ENCODE measurements at regions not wholly inside any gene's neighbourhood (a gene's known extent, or its start where the extent isn't known, plus 50 kb on each side); places are given as distances from the start of the nearest gene placed in this dataset.

- TF ChIP-seq, protein P1, sequence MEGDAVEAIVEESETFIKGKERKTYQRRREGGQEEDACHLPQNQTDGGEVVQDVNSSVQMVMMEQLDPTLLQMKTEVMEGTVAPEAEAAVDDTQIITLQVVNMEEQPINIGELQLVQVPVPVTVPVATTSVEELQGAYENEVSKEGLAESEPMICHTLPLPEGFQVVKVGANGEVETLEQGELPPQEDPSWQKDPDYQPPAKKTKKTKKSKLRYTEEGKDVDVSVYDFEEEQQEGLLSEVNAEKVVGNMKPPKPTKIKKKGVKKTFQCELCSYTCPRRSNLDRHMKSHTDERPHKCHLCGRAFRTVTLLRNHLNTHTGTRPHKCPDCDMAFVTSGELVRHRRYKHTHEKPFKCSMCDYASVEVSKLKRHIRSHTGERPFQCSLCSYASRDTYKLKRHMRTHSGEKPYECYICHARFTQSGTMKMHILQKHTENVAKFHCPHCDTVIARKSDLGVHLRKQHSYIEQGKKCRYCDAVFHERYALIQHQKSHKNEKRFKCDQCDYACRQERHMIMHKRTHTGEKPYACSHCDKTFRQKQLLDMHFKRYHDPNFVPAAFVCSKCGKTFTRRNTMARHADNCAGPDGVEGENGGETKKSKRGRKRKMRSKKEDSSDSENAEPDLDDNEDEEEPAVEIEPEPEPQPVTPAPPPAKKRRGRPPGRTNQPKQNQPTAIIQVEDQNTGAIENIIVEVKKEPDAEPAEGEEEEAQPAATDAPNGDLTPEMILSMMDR (IDR thresholded peaks at IDR 0.05; ENCODE audit: unreplicated experiment): no peak
- Mint-ChIP-seq H3K27me3 (ENCODE audit: unreplicated experiment) (peaks cover 3% of the 10 kb centered on the region), H3K36me3 (ENCODE audit: low read depth, unreplicated experiment) (no peaks in the 10 kb centered on the region), H3K4me1 (ENCODE audit: unreplicated experiment) (peaks cover 15% of the 10 kb centered on the region), H3K4me3 (ENCODE audit: unreplicated experiment) (no peak overlapping the region), H3K9me3 (ENCODE audit: unreplicated experiment) (no peaks in the 10 kb centered on the region), H3K27ac (ENCODE audit: unreplicated experiment) (no peak overlapping the region)
- no peak for DNase-seq (ENCODE audit: low spot score)
These were observed 274.4 kb downstream of the BRINP2 start for GRCh38 chr1:177444997-177445746.

GRCh38 chr1:177443003-177443402 is 272.2 kb downstream of the BRINP2 start:
- no peaks in the 10 kb centered on the region for H3K36me3 Mint-ChIP-seq (ENCODE audit: low read depth, unreplicated experiment)
- peaks cover 15% of the 10 kb centered on the region for H3K4me1 Mint-ChIP-seq (ENCODE audit: unreplicated experiment)
- H3K27me3 Mint-ChIP-seq (ENCODE audit: unreplicated experiment): peaks cover 3% of the 10 kb centered on the region
- no peak for DNase-seq (ENCODE audit: low spot score)
- TF ChIP-seq, protein P1 (IDR thresholded peaks at IDR 0.05; ENCODE audit: unreplicated experiment): no peak
- H3K9me3 Mint-ChIP-seq (ENCODE audit: unreplicated experiment): no peaks in the 10 kb centered on the region
- H3K4me3 Mint-ChIP-seq (ENCODE audit: unreplicated experiment): no peak overlapping the region
- H3K27ac Mint-ChIP-seq (ENCODE audit: unreplicated experiment): no peak overlapping the region

DNA sequence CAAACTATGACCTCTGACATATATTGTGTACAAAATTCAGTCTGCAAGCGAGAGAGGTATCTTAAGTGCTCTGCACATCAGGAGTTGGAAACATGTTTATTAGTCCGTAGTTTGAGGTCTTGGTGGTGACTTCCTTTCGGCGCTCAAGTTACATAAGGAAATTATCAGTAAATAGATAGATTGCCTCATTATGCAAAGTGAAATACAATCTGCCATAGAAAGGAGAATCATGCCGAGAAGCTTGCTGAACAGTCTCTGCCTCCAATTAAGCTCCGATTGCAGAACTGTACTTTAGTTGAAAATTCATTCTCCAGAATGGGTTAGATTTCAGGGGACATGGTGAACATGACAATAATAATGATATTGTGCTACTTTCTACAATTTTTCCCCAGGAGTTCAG is 271.8 kb downstream of the BRINP2 start:
- H3K9me3 Mint-ChIP-seq (ENCODE audit: unreplicated experiment): no peaks in the 10 kb centered on the region
- TF ChIP-seq, protein P1 (IDR thresholded peaks at IDR 0.05; ENCODE audit: unreplicated experiment): no peak
- H3K36me3 Mint-ChIP-seq (ENCODE audit: low read depth, unreplicated experiment): no peaks in the 10 kb centered on the region
- no peak for DNase-seq (ENCODE audit: low spot score)
- H3K27me3 Mint-ChIP-seq (ENCODE audit: unreplicated experiment): peaks cover 3% of the 10 kb centered on the region
- H3K27ac Mint-ChIP-seq (ENCODE audit: unreplicated experiment): no peak overlapping the region
- no peak overlapping the region for H3K4me3 Mint-ChIP-seq (ENCODE audit: unreplicated experiment)
- H3K4me1 Mint-ChIP-seq (ENCODE audit: unreplicated experiment): peaks cover 15% of the 10 kb centered on the region

GRCh38 chr1:177441281-177441680 is 270.5 kb downstream of the BRINP2 start:
- Mint-ChIP-seq H3K4me3 (ENCODE audit: unreplicated experiment) (no peak overlapping the region), H3K27me3 (ENCODE audit: unreplicated experiment) (peaks cover 3% of the 10 kb centered on the region), H3K27ac (ENCODE audit: unreplicated experiment) (no peak overlapping the region), H3K9me3 (ENCODE audit: unreplicated experiment) (no peaks in the 10 kb centered on the region), H3K4me1 (ENCODE audit: unreplicated experiment) (peaks cover 12% of the 10 kb centered on the region), H3K36me3 (ENCODE audit: low read depth, unreplicated experiment) (no peaks in the 10 kb centered on the region)
- TF ChIP-seq, protein P1 (IDR thresholded peaks at IDR 0.05; ENCODE audit: unreplicated experiment): no peak
- DNase-seq (ENCODE audit: low spot score): no peak

- TF ChIP-seq, protein P1 (IDR thresholded peaks at IDR 0.05; ENCODE audit: unreplicated experiment): no peak
- Mint-ChIP-seq H3K36me3 (ENCODE audit: low read depth, unreplicated experiment) (no peaks in the 10 kb centered on the region), H3K27ac (ENCODE audit: unreplicated experiment) (no peak overlapping the region), H3K9me3 (ENCODE audit: unreplicated experiment) (no peaks in the 10 kb centered on the region), H3K4me3 (ENCODE audit: unreplicated experiment) (no peak overlapping the region), H3K4me1 (ENCODE audit: unreplicated experiment) (peaks cover 8% of the 10 kb centered on the region), H3K27me3 (ENCODE audit: unreplicated experiment) (peaks cover 2% of the 10 kb centered on the region)
- no peak for DNase-seq (ENCODE audit: low spot score)
These were observed 270.1 kb downstream of the BRINP2 start for GRCh38 chr1:177440821-177441220.
